ENCODE measurements at regions not wholly inside any gene's neighbourhood (a gene's known extent, or its start where the extent isn't known, plus 50 kb on each side); places are given as distances from the start of the nearest gene placed in this dataset.
"Not testable (repeated sequence)": the region's sequence is repeated elsewhere in the genome, so short reads cannot be mapped to it uniquely, and the experiment has no call there.

GRCh38 chr3:184440151-184440550 lies 60.3 kb downstream of the CHRD start:
- DNase-seq: no peak

GRCh38 chr3:184441202-184441900 lies 61.5 kb downstream of the CHRD start:
- DNase-seq: no peak

- peak in 5 of 56 donors; percentile 7 to 28 (median 14) for DNase-seq
Measured at GRCh38 chr3:184443364-184443763, 63.5 kb downstream of the CHRD start.

GRCh38 chr3:184443831-184444230 lies 64.0 kb downstream of the CHRD start:
- DNase-seq: no peak

GRCh38 chr3:184448321-184449160 lies 68.7 kb downstream of the CHRD start:
- no peak for DNase-seq

GRCh38 chr3:184449161-184449515 lies 69.3 kb downstream of the CHRD start:
- no peak for DNase-seq

GRCh38 chr3:184450547-184450946 lies 70.7 kb downstream of the CHRD start:
- DNase-seq: no peak

- no peak for DNase-seq
Measured at GRCh38 chr3:184453296-184453695, 73.4 kb downstream of the CHRD start.

GRCh38 chr3:184455991-184456390 lies 76.1 kb downstream of the CHRD start:
- DNase-seq: no peak

GRCh38 chr3:184456476-184456875 lies 76.6 kb downstream of the CHRD start:
- no peak for DNase-seq

- no peak for DNase-seq
Measured at GRCh38 chr3:184457329-184457728, 77.5 kb downstream of the CHRD start.

GRCh38 chr3:184457784-184458377 lies 78.0 kb downstream of the CHRD start:
- not testable (repeated sequence) for DNase-seq

GRCh38 chr3:184459355-184459754 lies 79.5 kb downstream of the CHRD start:
- DNase-seq: no peak

GRCh38 chr3:184460276-184460675 lies 80.4 kb downstream of the CHRD start:
- DNase-seq: no peak

- DNase-seq: no peak
Measured at GRCh38 chr3:184461219-184461618, 81.4 kb downstream of the CHRD start.

GRCh38 chr3:184465883-184466412 lies 86.1 kb downstream of the CHRD start:
- no peak for DNase-seq

GRCh38 chr3:184466413-184466960 lies 86.6 kb downstream of the CHRD start:
- DNase-seq: no peak

- DNase-seq: no peak
Measured at GRCh38 chr3:184467171-184467570, 87.3 kb downstream of the CHRD start.

- no peak for DNase-seq
Measured at GRCh38 chr3:184470551-184470950, 90.7 kb downstream of the CHRD start.

GRCh38 chr3:184471439-184471838 lies 90.1 kb upstream of the EPHB3 start:
- DNase-seq: no peak

- DNase-seq: no peak
Measured at GRCh38 chr3:184472723-184473428, 88.7 kb upstream of the EPHB3 start.

Measured in amygdala (tissue), 56 donors.